ENCODE measurements at regions not wholly inside any gene's neighbourhood (a gene's known extent, or its start where the extent isn't known, plus 50 kb on each side); places are given as distances from the start of the nearest gene placed in this dataset.

GRCh38 chr6:74554041-74554440 lies 651.8 kb downstream of the COL12A1 start:
- no peaks in the 10 kb centered on the region for H3K27me3 ChIP-seq
- Mint-ChIP-seq H3K27me3 (ENCODE audit: insufficient read depth, low read depth) (no peaks in the 10 kb centered on the region), H3K4me1 (no peaks in the 10 kb centered on the region), H3K36me3 (no peaks in the 10 kb centered on the region), H3K9me3 (peaks cover 4% of the 10 kb centered on the region), H3K27ac (no peak overlapping the region), H3K4me3 (no peak overlapping the region)
- no peaks in the 10 kb centered on the region for H3K9me3 ChIP-seq (ENCODE audit: low read depth)
- no peak overlapping the region for H3K9ac ChIP-seq
- no peak overlapping the region for H2AFZ ChIP-seq (replicated peaks)
- no peak overlapping the region for H3K4me2 ChIP-seq
- no peaks in the 10 kb centered on the region for H3K79me2 ChIP-seq (ENCODE audit: low read depth)
- no peaks in the 10 kb centered on the region for H3K36me3 ChIP-seq
- no peaks in the 10 kb centered on the region for H3F3A ChIP-seq (ENCODE audit: low read depth)
- H3K4me1 ChIP-seq, result no peaks in the 10 kb centered on the region
- TF ChIP-seq CTCF (IDR thresholded peaks at IDR 0.05) (no peak), EZH2phosphoT487 (IDR thresholded peaks at IDR 0.05) (no peak), EZH2 (IDR thresholded peaks at IDR 0.05) (no peak)
- H3K27ac ChIP-seq, result no peak overlapping the region
- no peak for DNase-seq (ENCODE audit: low spot score)
- H4K20me1 ChIP-seq (ENCODE audit: low read depth), result no peaks in the 10 kb centered on the region
- H3K4me3 ChIP-seq, result no peak overlapping the region

GRCh38 chr6:74551896-74552295 lies 654.0 kb downstream of the COL12A1 start:
- H3K4me1 ChIP-seq, result no peaks in the 10 kb centered on the region
- Mint-ChIP-seq H3K4me1 (no peaks in the 10 kb centered on the region), H3K27ac (no peak overlapping the region), H3K9me3 (peaks cover 4% of the 10 kb centered on the region), H3K36me3 (no peaks in the 10 kb centered on the region), H3K27me3 (ENCODE audit: insufficient read depth, low read depth) (no peaks in the 10 kb centered on the region), H3K4me3 (no peak overlapping the region)
- no peak overlapping the region for H3K4me3 ChIP-seq
- no peak for DNase-seq (ENCODE audit: low spot score)
- H3K27me3 ChIP-seq, result no peaks in the 10 kb centered on the region
- no peak overlapping the region for H3K4me2 ChIP-seq
- no peaks in the 10 kb centered on the region for H3K9me3 ChIP-seq (ENCODE audit: low read depth)
- no peaks in the 10 kb centered on the region for H3F3A ChIP-seq (ENCODE audit: low read depth)
- no peak overlapping the region for H3K9ac ChIP-seq
- TF ChIP-seq CTCF (IDR thresholded peaks at IDR 0.05), result no peak
- TF ChIP-seq EZH2phosphoT487 (IDR thresholded peaks at IDR 0.05), result no peak
- no peak for TF ChIP-seq EZH2 (IDR thresholded peaks at IDR 0.05)
- H3K27ac ChIP-seq, result no peak overlapping the region
- no peak overlapping the region for H2AFZ ChIP-seq (replicated peaks)
- no peaks in the 10 kb centered on the region for H3K36me3 ChIP-seq
- no peaks in the 10 kb centered on the region for H4K20me1 ChIP-seq (ENCODE audit: low read depth)
- H3K79me2 ChIP-seq (ENCODE audit: low read depth), result no peaks in the 10 kb centered on the region

- TF ChIP-seq CTCF (IDR thresholded peaks at IDR 0.05) (no peak), EZH2phosphoT487 (IDR thresholded peaks at IDR 0.05) (no peak), EZH2 (IDR thresholded peaks at IDR 0.05) (no peak)
- Histone ChIP-seq H3F3A (ENCODE audit: low read depth) (no peaks in the 10 kb centered on the region), H3K4me3 (no peak overlapping the region), H3K4me2 (no peak overlapping the region), H3K79me2 (ENCODE audit: low read depth) (no peaks in the 10 kb centered on the region), H3K4me1 (no peaks in the 10 kb centered on the region), H3K27me3 (no peaks in the 10 kb centered on the region), H3K27ac (no peak overlapping the region), H3K9ac (no peak overlapping the region), H4K20me1 (ENCODE audit: low read depth) (no peaks in the 10 kb centered on the region), H3K36me3 (no peaks in the 10 kb centered on the region), H2AFZ (replicated peaks) (peak overlapping the region; percentile 26), H3K9me3 (ENCODE audit: low read depth) (no peaks in the 10 kb centered on the region)
- H3K36me3 Mint-ChIP-seq, result no peaks in the 10 kb centered on the region
- H3K4me3 Mint-ChIP-seq, result no peak overlapping the region
- no peaks in the 10 kb centered on the region for H3K27me3 Mint-ChIP-seq (ENCODE audit: insufficient read depth, low read depth)
- DNase-seq (ENCODE audit: low spot score), result no peak
- H3K9me3 Mint-ChIP-seq, result peaks cover 3% of the 10 kb centered on the region
- no peaks in the 10 kb centered on the region for H3K4me1 Mint-ChIP-seq
- no peak overlapping the region for H3K27ac Mint-ChIP-seq
Observed at GRCh38 chr6:74550821-74551220, 655.0 kb downstream of the COL12A1 start.

GRCh38 chr6:74549746-74550145 lies 656.1 kb downstream of the COL12A1 start:
- H3K27me3 ChIP-seq, result no peaks in the 10 kb centered on the region
- H4K20me1 ChIP-seq (ENCODE audit: low read depth), result no peaks in the 10 kb centered on the region
- H3K27ac Mint-ChIP-seq, result no peak overlapping the region
- no peaks in the 10 kb centered on the region for H3K36me3 Mint-ChIP-seq
- no peaks in the 10 kb centered on the region for H3K79me2 ChIP-seq (ENCODE audit: low read depth)
- no peaks in the 10 kb centered on the region for H3K36me3 ChIP-seq
- no peak overlapping the region for H2AFZ ChIP-seq (replicated peaks)
- TF ChIP-seq EZH2phosphoT487 (IDR thresholded peaks at IDR 0.05), result no peak
- TF ChIP-seq EZH2 (IDR thresholded peaks at IDR 0.05), result no peak
- peak; percentile 19 for TF ChIP-seq CTCF (IDR thresholded peaks at IDR 0.05)
- H3K4me3 Mint-ChIP-seq, result no peak overlapping the region
- H3K4me3 ChIP-seq, result no peak overlapping the region
- DNase-seq (ENCODE audit: low spot score), result no peak
- no peaks in the 10 kb centered on the region for H3K4me1 ChIP-seq
- no peak overlapping the region for H3K27ac ChIP-seq
- H3K9ac ChIP-seq, result no peak overlapping the region
- H3K4me2 ChIP-seq, result no peak overlapping the region
- H3K9me3 ChIP-seq (ENCODE audit: low read depth), result no peaks in the 10 kb centered on the region
- no peaks in the 10 kb centered on the region for H3K4me1 Mint-ChIP-seq
- H3K27me3 Mint-ChIP-seq (ENCODE audit: insufficient read depth, low read depth), result peaks cover 1% of the 10 kb centered on the region
- no peaks in the 10 kb centered on the region for H3F3A ChIP-seq (ENCODE audit: low read depth)
- peaks cover 2% of the 10 kb centered on the region for H3K9me3 Mint-ChIP-seq
